GM21367 (cell line): ENCODE measurements at regions not wholly inside any gene's neighbourhood (a gene's known extent, or its start where the extent isn't known, plus 50 kb on each side); places are given as distances from the start of the nearest gene placed in this dataset.

Experiments
- ATAC-seq: cut with Tn5 transposase; IDR thresholded peaks from one replicate; pipeline ENCODE4 v1.9.1; 2021; ENCODE audit not compliant: unreplicated experiment

GRCh38 chr1:244974106-244974505 lies 109.8 kb upstream of the HNRNPU start:
- no peak for ATAC-seq

- ATAC-seq, result no peak
Observed at GRCh38 chr1:244971552-244972216, 107.3 kb upstream of the HNRNPU start.

- peak; percentile 57 for ATAC-seq
Observed at GRCh38 chr1:244970744-244971551, 106.6 kb upstream of the HNRNPU start.

GRCh38 chr1:244970236-244970743 lies 105.9 kb upstream of the HNRNPU start:
- ATAC-seq, result peak; percentile 59

GRCh38 chr1:244969355-244970235 lies 105.3 kb upstream of the HNRNPU start:
- ATAC-seq, result peak; percentile 18

- no peak for ATAC-seq
Observed at GRCh38 chr1:244968881-244969280, 104.5 kb upstream of the HNRNPU start.

GRCh38 chr1:244968471-244968871 lies 104.1 kb upstream of the HNRNPU start:
- ATAC-seq, result no peak

- ATAC-seq, result no peak
Observed at GRCh38 chr1:244967159-244967558, 102.8 kb upstream of the HNRNPU start.

- ATAC-seq, result no peak
Observed at GRCh38 chr1:244965185-244966030, 101.1 kb upstream of the HNRNPU start.

GRCh38 chr1:244964112-244964971 lies 100.0 kb upstream of the HNRNPU start:
- ATAC-seq, result no peak

GRCh38 chr1:244963231-244963826 lies 99.0 kb upstream of the HNRNPU start:
- no peak for ATAC-seq

GRCh38 chr1:244962130-244962529 lies 97.8 kb upstream of the HNRNPU start:
- no peak for ATAC-seq

- no peak for ATAC-seq
Observed at GRCh38 chr1:244960904-244961303, 96.6 kb upstream of the HNRNPU start.

- no peak for ATAC-seq
Observed at GRCh38 chr1:244958593-244958992, 94.2 kb upstream of the HNRNPU start.

- ATAC-seq, result no peak
Observed at GRCh38 chr1:244957525-244957924, 93.2 kb upstream of the HNRNPU start.

GRCh38 chr1:244957122-244957521 lies 92.8 kb upstream of the HNRNPU start:
- ATAC-seq, result no peak

- ATAC-seq, result no peak
Observed at GRCh38 chr1:244955661-244956060, 91.3 kb upstream of the HNRNPU start.

- no peak for ATAC-seq
Observed at GRCh38 chr1:244954359-244954758, 90.0 kb upstream of the HNRNPU start.

- no peak for ATAC-seq
Observed at GRCh38 chr1:244953901-244954300, 89.6 kb upstream of the HNRNPU start.
